ENCODE measurements at regions not wholly inside any gene's neighbourhood (a gene's known extent, or its start where the extent isn't known, plus 50 kb on each side); places are given as distances from the start of the nearest gene placed in this dataset.

DNA sequence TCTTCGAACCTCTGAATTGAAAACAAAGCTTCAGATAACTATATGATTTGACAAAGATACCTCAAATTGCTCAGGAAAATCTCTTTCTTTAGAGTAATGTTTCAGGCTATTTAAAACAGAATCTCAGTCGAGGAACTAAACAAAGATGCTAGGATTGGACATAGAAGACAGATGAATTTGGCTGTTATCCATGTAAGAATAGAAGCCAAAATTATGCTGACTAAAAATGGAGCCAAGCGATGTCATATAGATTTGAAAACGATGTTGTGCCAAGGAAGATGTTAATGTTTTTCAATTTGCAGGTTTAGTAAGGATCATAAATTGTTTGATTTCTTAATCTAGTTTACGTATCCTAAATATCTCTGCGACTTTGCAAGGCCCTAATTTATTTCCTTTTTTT is 295.9 kb downstream of the FOXG1 start:
- no peaks in the 10 kb centered on the region for H3K9me3 ChIP-seq
- no peak overlapping the region for H3K27ac ChIP-seq
- no peak overlapping the region for H3K9ac ChIP-seq
- no peaks in the 10 kb centered on the region for H3K4me1 ChIP-seq
- no peak for TF ChIP-seq Cebpa-rat (IDR thresholded peaks at IDR 0.05)
- H3K4me3 ChIP-seq, result no peak overlapping the region
- H3K36me3 ChIP-seq, result no peaks in the 10 kb centered on the region
- no peak overlapping the region for H3K4me2 ChIP-seq
- no peaks in the 10 kb centered on the region for H4K20me1 ChIP-seq
- H3K27me3 ChIP-seq, result no peaks in the 10 kb centered on the region

DNA sequence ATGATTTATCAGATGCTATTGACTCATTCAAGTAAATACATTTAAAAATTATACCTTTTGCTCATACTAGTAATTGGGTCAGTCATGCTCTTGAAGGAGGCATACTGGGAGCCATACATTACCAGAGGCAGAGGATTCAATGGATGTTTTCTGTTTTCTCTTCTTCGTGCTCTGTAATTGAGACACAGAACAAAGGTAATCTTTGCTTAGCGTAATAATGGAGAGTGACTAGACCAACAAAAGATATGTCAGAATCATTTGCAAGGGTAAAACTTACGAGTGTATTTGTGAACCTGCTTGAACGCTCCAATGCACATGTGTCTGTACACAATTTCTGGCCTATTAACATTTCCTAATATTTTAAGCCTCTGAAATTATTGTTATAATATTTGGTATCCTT is 296.4 kb downstream of the FOXG1 start:
- TF ChIP-seq Cebpa-rat (IDR thresholded peaks at IDR 0.05), result no peak
- H3K27me3 ChIP-seq, result no peaks in the 10 kb centered on the region
- no peak overlapping the region for H3K9ac ChIP-seq
- H3K4me1 ChIP-seq, result no peaks in the 10 kb centered on the region
- no peaks in the 10 kb centered on the region for H3K9me3 ChIP-seq
- no peak overlapping the region for H3K27ac ChIP-seq
- H3K4me3 ChIP-seq, result no peak overlapping the region
- no peaks in the 10 kb centered on the region for H3K36me3 ChIP-seq
- H3K4me2 ChIP-seq, result no peak overlapping the region
- no peaks in the 10 kb centered on the region for H4K20me1 ChIP-seq

DNA sequence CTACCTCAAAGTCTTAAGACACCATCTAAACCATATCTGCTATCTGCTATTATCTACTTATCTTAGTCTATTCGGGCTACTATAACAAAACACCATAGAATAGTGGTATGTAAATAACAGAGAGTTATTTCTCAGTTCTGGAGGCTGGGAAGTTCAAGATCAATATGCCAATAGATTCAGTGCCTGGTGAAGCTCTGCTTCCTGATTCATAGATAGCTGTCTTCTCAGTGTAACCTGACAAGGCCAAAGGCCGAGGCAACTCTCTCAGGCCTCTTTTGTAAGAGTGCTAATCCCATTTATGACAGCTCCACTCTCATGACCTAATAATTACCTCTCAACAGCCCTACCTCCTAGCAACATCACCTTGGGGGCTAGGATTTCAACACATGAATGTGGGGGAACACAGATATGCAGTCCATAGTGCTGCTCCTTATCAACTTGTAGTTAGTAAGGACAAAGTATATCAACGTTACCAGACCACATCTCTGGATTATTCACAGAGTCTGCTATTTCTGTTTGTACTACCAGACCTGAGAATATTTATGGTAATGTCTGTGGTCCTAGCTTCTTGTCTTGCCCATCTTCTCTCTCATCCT is 297.8 kb downstream of the FOXG1 start:
- Histone ChIP-seq H4K20me1 (no peaks in the 10 kb centered on the region), H3K27ac (no peak overlapping the region), H3K4me3 (no peak overlapping the region), H3K36me3 (no peaks in the 10 kb centered on the region), H3K9me3 (no peaks in the 10 kb centered on the region), H3K4me2 (no peak overlapping the region), H3K27me3 (no peaks in the 10 kb centered on the region), H3K9ac (no peak overlapping the region), H3K4me1 (no peaks in the 10 kb centered on the region)
- no peak for TF ChIP-seq Cebpa-rat (IDR thresholded peaks at IDR 0.05)

DNA sequence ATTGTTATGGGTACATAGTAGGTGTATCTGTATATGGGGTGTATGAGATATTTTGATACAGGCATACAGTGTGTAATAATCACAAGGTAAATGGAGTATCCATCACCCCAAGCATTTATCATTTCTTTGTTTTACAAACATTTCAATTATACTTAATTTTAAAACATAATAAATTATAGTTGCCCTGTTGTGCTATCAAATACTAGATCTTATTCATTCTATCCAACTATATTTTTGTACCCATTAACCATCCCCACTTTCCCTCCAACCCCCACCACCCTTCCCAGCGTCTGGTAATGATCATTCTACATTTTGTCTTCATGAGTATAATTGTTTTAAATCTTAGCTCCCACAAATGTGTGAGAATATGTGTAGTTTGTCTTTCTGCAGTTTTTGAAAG is 302.6 kb downstream of the FOXG1 start:
- H3K9me3 ChIP-seq, result no peaks in the 10 kb centered on the region
- no peaks in the 10 kb centered on the region for H3K27me3 ChIP-seq
- H3K4me3 ChIP-seq, result no peak overlapping the region
- H3K4me2 ChIP-seq, result no peak overlapping the region
- no peaks in the 10 kb centered on the region for H4K20me1 ChIP-seq
- no peak overlapping the region for H3K27ac ChIP-seq
- TF ChIP-seq Cebpa-rat (IDR thresholded peaks at IDR 0.05), result no peak
- no peak overlapping the region for H3K9ac ChIP-seq
- no peaks in the 10 kb centered on the region for H3K4me1 ChIP-seq
- no peaks in the 10 kb centered on the region for H3K36me3 ChIP-seq

DNA sequence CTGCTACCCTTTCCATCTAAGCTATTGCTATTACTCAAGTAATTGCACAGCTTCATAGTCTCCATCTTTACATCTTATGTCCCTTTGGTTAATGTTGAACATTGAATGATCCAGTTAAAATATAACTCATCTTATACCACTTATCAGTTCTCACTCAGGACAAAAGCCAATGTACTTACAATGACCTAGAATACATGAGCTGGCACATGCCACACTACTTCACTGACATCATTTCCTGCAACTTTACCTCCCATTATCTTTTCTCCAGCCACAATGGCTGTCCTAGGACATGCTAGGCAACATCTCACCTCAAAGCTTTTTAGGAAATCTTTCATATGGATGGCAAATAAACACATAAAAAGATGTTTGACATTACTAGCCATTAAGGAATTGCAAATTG is 309.2 kb downstream of the FOXG1 start:
- no peak overlapping the region for H3K4me2 ChIP-seq
- no peaks in the 10 kb centered on the region for H3K4me1 ChIP-seq
- no peak overlapping the region for H3K27ac ChIP-seq
- H3K4me3 ChIP-seq, result no peak overlapping the region
- H4K20me1 ChIP-seq, result no peaks in the 10 kb centered on the region
- no peak overlapping the region for H3K9ac ChIP-seq
- no peaks in the 10 kb centered on the region for H3K36me3 ChIP-seq
- no peaks in the 10 kb centered on the region for H3K9me3 ChIP-seq
- H3K27me3 ChIP-seq, result no peaks in the 10 kb centered on the region
- TF ChIP-seq Cebpa-rat (IDR thresholded peaks at IDR 0.05), result no peak

DNA sequence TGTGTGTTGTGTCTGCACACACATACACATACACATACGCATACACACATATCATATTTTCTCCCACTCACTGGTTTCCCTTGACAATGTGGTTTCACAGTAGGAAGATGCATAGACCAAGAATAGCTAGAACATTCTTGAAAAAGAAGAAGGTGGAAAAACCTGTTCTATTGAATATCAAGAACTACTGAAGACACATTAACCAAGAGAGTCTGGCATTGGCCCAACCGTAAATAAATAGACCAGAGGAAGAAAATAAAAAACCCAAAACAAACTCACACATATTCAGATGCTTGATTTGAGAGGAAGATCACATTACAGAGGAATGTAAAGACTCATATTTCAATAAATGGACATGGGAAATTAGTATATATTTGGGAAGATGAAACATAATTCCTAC is 311.3 kb downstream of the FOXG1 start:
- Histone ChIP-seq H4K20me1 (no peaks in the 10 kb centered on the region), H3K4me3 (no peak overlapping the region), H3K4me2 (no peak overlapping the region), H3K4me1 (no peaks in the 10 kb centered on the region), H3K27me3 (no peaks in the 10 kb centered on the region), H3K9ac (no peak overlapping the region), H3K9me3 (no peaks in the 10 kb centered on the region), H3K27ac (no peak overlapping the region), H3K36me3 (no peaks in the 10 kb centered on the region)
- no peak for TF ChIP-seq Cebpa-rat (IDR thresholded peaks at IDR 0.05)

DNA sequence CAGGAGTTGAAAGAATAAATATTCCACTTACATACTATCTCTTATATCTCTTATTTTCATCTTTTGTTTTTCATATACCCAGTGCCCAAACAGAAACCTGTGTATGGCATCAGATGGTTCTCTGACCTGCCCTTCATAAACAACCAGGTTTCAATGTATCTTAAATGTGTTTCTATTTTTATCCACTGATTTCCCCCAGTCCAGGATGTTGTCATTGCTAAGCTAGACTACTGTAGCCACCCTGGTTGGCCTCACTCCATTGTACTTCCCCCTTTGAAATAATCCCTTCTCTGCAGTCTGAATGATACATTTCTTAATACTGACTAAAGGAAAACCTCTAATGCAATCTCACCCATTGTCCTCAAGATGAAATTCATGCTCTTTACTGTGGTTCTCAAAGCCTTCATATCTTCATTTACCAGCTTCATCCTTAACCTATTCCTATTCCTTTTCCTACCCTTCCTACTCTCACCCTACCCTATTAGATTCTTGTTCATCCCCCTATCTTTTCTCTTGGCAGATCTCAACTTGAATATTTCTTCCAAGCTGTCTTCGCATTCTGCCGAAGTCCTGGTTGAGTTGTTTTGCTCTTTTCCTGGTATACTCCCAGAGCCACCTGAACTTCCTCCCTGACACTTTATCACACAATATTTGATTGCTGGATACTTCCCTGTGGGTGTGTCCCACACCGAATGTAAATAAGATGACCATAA is 312.4 kb downstream of the FOXG1 start:
- Histone ChIP-seq H3K4me3 (no peak overlapping the region), H3K4me2 (no peak overlapping the region), H3K9me3 (no peaks in the 10 kb centered on the region), H3K4me1 (no peaks in the 10 kb centered on the region), H3K27ac (no peak overlapping the region), H4K20me1 (no peaks in the 10 kb centered on the region), H3K36me3 (no peaks in the 10 kb centered on the region), H3K27me3 (no peaks in the 10 kb centered on the region), H3K9ac (no peak overlapping the region)
- no peak for TF ChIP-seq Cebpa-rat (IDR thresholded peaks at IDR 0.05)

DNA sequence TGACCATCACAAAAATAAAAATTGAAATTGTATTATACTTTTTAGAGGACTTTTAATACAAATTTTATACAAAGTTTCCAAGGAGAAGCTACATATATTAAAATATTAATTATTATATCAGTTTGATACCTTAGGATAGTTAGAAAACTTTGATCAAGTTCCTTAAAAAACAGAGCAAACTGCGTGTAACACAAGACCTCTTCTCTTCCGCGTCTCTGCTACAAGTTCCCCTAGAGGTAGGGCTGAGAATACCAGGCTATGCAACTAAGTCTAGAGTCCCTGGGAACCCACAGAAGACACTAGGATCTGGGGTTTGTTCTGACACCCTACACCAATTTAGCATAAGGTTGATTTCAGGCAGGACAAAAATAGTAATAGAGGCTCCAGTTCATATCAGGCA is 319.0 kb downstream of the FOXG1 start:
- Histone ChIP-seq H3K36me3 (no peaks in the 10 kb centered on the region), H3K4me1 (no peaks in the 10 kb centered on the region), H4K20me1 (no peaks in the 10 kb centered on the region), H3K27me3 (no peaks in the 10 kb centered on the region), H3K4me2 (no peak overlapping the region), H3K27ac (no peak overlapping the region), H3K4me3 (no peak overlapping the region), H3K9me3 (no peaks in the 10 kb centered on the region), H3K9ac (no peak overlapping the region)
- TF ChIP-seq Cebpa-rat (IDR thresholded peaks at IDR 0.05), result no peak

DNA sequence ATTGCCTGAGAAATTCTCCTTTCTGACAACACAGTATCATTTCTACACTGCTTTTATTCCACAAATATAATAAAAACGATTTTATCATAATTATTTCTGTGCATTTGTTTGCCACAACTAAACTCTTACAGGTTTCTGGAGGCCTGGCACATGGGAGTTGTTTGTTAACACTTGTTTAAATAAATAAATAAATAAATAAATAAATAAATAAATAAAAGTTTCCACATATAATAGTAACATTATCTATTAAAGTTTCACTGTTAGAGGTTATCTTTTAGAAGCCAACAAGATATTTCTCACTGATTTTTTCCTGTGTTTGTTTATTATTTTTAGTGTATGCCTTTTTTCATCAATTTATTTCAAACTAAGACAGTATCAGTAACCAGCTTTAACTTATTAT is 323.3 kb downstream of the FOXG1 start:
- Histone ChIP-seq H3K4me3 (no peak overlapping the region), H3K4me1 (no peaks in the 10 kb centered on the region), H3K9ac (no peak overlapping the region), H3K4me2 (no peak overlapping the region), H4K20me1 (no peaks in the 10 kb centered on the region), H3K9me3 (no peaks in the 10 kb centered on the region), H3K27me3 (no peaks in the 10 kb centered on the region), H3K36me3 (no peaks in the 10 kb centered on the region), H3K27ac (no peak overlapping the region)
- no peak for TF ChIP-seq Cebpa-rat (IDR thresholded peaks at IDR 0.05)

DNA sequence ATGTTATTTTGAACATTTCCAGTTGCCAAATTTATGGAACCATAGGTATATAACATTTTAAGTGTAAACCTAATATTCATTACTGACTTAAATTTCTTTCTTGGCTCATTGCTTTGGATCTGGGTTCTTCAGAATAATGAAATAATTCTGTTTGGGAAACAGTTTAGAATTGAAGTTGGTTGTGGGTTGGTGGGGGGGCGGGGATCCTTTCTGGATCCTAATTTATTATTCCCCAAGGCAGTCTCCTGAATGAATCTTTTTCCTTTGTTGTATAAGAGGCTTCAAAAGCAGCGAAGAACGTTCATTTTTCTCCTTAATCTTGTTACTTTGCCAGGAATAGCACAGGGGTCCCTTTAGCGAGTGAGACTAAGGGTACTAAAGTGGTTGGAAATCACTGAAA is 325.5 kb downstream of the FOXG1 start:
- Histone ChIP-seq H3K36me3 (no peaks in the 10 kb centered on the region), H3K4me1 (no peaks in the 10 kb centered on the region), H4K20me1 (no peaks in the 10 kb centered on the region), H3K4me3 (no peak overlapping the region), H3K27me3 (no peaks in the 10 kb centered on the region), H3K4me2 (no peak overlapping the region), H3K9ac (no peak overlapping the region), H3K27ac (no peak overlapping the region), H3K9me3 (no peaks in the 10 kb centered on the region)
- no peak for TF ChIP-seq Cebpa-rat (IDR thresholded peaks at IDR 0.05)

DNA sequence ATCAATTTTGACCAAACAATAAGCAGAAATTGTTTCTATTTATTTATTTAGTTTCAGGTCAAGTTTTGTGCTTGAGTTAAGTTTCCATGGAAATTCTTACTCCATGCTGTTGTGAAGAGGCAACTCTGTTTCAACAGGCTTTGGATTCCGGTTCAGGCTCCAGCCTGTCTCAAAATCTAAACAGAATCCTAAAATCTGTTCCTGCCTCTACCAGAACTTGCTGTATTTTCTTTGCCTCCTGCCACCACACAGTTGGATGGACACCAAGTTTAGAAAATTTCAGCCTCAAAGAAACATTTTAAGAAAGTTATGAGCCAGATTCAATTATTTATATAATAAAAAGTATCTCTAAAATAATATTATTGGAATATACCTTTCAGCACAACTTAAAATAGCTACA is 330.9 kb downstream of the FOXG1 start:
- Histone ChIP-seq H4K20me1 (no peaks in the 10 kb centered on the region), H3K4me1 (no peaks in the 10 kb centered on the region), H3K27ac (no peak overlapping the region), H3K27me3 (no peaks in the 10 kb centered on the region), H3K36me3 (no peaks in the 10 kb centered on the region), H3K9me3 (no peaks in the 10 kb centered on the region), H3K4me2 (no peak overlapping the region), H3K9ac (no peak overlapping the region), H3K4me3 (no peak overlapping the region)
- no peak for TF ChIP-seq Cebpa-rat (IDR thresholded peaks at IDR 0.05)
